Osteocyte (in vitro differentiated cells): ENCODE measurements at regions not wholly inside any gene's neighbourhood (a gene's known extent, or its start where the extent isn't known, plus 50 kb on each side); places are given as distances from the start of the nearest gene placed in this dataset.

Experiments used
- DNase-seq: peaks from one replicate; pipeline ENCODE4 v3.0.0; 2021; ENCODE audit warnings: mixed read lengths; ENCODE audit not compliant: unreplicated experiment; ENCODE audit errors: extremely low spot score
- H3K27ac Mint-ChIP-seq: one replicate; pipeline ENCODE4 v1.8.0; 2021; ENCODE audit warnings: mild to moderate bottlenecking, mixed read lengths; ENCODE audit not compliant: unreplicated experiment
- H3K27me3 Mint-ChIP-seq: one replicate; pipeline ENCODE4 v1.8.0; 2021; ENCODE audit warnings: mixed read lengths; ENCODE audit not compliant: unreplicated experiment
- H3K36me3 Mint-ChIP-seq: one replicate; pipeline ENCODE4 v1.8.0; 2021; ENCODE audit warnings: mixed read lengths; ENCODE audit not compliant: unreplicated experiment
- H3K4me1 Mint-ChIP-seq: one replicate; pipeline ENCODE4 v1.8.0; 2021; ENCODE audit warnings: mixed read lengths; ENCODE audit not compliant: unreplicated experiment
- H3K4me3 Mint-ChIP-seq: one replicate; pipeline ENCODE4 v1.8.0; 2021; ENCODE audit warnings: mild to moderate bottlenecking, moderate library complexity, mixed read lengths; ENCODE audit not compliant: unreplicated experiment
- H3K9me3 Mint-ChIP-seq: one replicate; pipeline ENCODE4 v1.8.0; 2021; ENCODE audit warnings: mixed read lengths; ENCODE audit not compliant: unreplicated experiment
- CTCF ChIP-seq: fragments of 200-600 bp; sonication (generic); IDR thresholded peaks from 2 replicates; pipeline ENCODE4 v1.5.0; 2021; ENCODE audit warnings: antibody characterized with exemption, mild to moderate bottlenecking, moderate library complexity

GRCh38 chr10:55233505-55233904 lies 432.5 kb upstream of the PCDH15 start:
- Mint-ChIP-seq H3K27ac (no peak overlapping the region), H3K36me3 (no peaks in the 10 kb centered on the region), H3K4me1 (no peaks in the 10 kb centered on the region), H3K27me3 (peaks cover 4% of the 10 kb centered on the region), H3K9me3 (peaks cover 5% of the 10 kb centered on the region), H3K4me3 (no peak overlapping the region)
- no peak for DNase-seq
- no peak for TF ChIP-seq CTCF

- Mint-ChIP-seq H3K4me1 (no peaks in the 10 kb centered on the region), H3K36me3 (no peaks in the 10 kb centered on the region), H3K27me3 (peaks cover 4% of the 10 kb centered on the region), H3K9me3 (peaks cover 5% of the 10 kb centered on the region), H3K4me3 (no peak overlapping the region), H3K27ac (no peak overlapping the region)
- DNase-seq, result no peak
- TF ChIP-seq CTCF, result no peak
Observed at GRCh38 chr10:55233090-55233489, 432.1 kb upstream of the PCDH15 start.

GRCh38 chr10:55232553-55232952 lies 431.5 kb upstream of the PCDH15 start:
- no peak for DNase-seq
- Mint-ChIP-seq H3K9me3 (peaks cover 5% of the 10 kb centered on the region), H3K4me3 (no peak overlapping the region), H3K27ac (no peak overlapping the region), H3K27me3 (peaks cover 5% of the 10 kb centered on the region), H3K36me3 (no peaks in the 10 kb centered on the region), H3K4me1 (no peaks in the 10 kb centered on the region)
- TF ChIP-seq CTCF, result no peak

GRCh38 chr10:55227967-55228366 lies 426.9 kb upstream of the PCDH15 start:
- no peak for DNase-seq
- H3K27ac Mint-ChIP-seq, result no peak overlapping the region
- H3K4me3 Mint-ChIP-seq, result no peak overlapping the region
- no peaks in the 10 kb centered on the region for H3K4me1 Mint-ChIP-seq
- no peaks in the 10 kb centered on the region for H3K36me3 Mint-ChIP-seq
- no peak for TF ChIP-seq CTCF
- peaks cover 9% of the 10 kb centered on the region for H3K27me3 Mint-ChIP-seq
- H3K9me3 Mint-ChIP-seq, result peaks cover 5% of the 10 kb centered on the region

- H3K4me3 Mint-ChIP-seq, result no peak overlapping the region
- H3K36me3 Mint-ChIP-seq, result no peaks in the 10 kb centered on the region
- peaks cover 5% of the 10 kb centered on the region for H3K27me3 Mint-ChIP-seq
- no peaks in the 10 kb centered on the region for H3K9me3 Mint-ChIP-seq
- no peaks in the 10 kb centered on the region for H3K4me1 Mint-ChIP-seq
- TF ChIP-seq CTCF, result no peak
- DNase-seq, result no peak
- H3K27ac Mint-ChIP-seq, result no peak overlapping the region
Observed at GRCh38 chr10:55224007-55224781, 423.2 kb upstream of the PCDH15 start.
